ENCODE measurements at regions not wholly inside any gene's neighbourhood (a gene's known extent, or its start where the extent isn't known, plus 50 kb on each side); places are given as distances from the start of the nearest gene placed in this dataset.

GRCh38 chr5:87608385-87608784 lies 195.7 kb upstream of the CCNH start:
- no peak for TF ChIP-seq CTCF (IDR thresholded peaks at IDR 0.05)
- ATAC-seq (ENCODE audit: insufficient number of reproducible peaks, low FRiP score, low read depth), result no peak

GRCh38 chr5:87605663-87606062 lies 192.9 kb upstream of the CCNH start:
- H3K27me3 ChIP-seq (replicated peaks; ENCODE audit: insufficient read depth), result no peaks in the 10 kb centered on the region
- H3K36me3 ChIP-seq, result no peaks in the 10 kb centered on the region
- H3K27ac ChIP-seq, result no peak overlapping the region
- TF ChIP-seq CTCF (IDR thresholded peaks at IDR 0.05), result no peak
- H3K9me3 ChIP-seq, result no peaks in the 10 kb centered on the region
- H3K4me3 ChIP-seq, result no peak overlapping the region
- DNase-seq (ENCODE audit: low spot score) (no peak), ATAC-seq (ENCODE audit: insufficient number of reproducible peaks, low FRiP score, low read depth) (no peak)
- no peaks in the 10 kb centered on the region for H3K4me1 ChIP-seq (ENCODE audit: control insufficient read depth in 1 of 2, low read depth in 2 of 2)

More at GRCh38 chr5:87608385-87608784, 195.7 kb upstream of the CCNH start:
- Histone ChIP-seq H3K4me3 (no peak overlapping the region), H3K36me3 (no peaks in the 10 kb centered on the region), H3K9me3 (no peaks in the 10 kb centered on the region), H3K4me1 (ENCODE audit: control insufficient read depth in 1 of 2, low read depth in 2 of 2) (no peaks in the 10 kb centered on the region), H3K27ac (no peak overlapping the region), H3K27me3 (replicated peaks; ENCODE audit: insufficient read depth) (no peaks in the 10 kb centered on the region)
- DNase-seq (ENCODE audit: low spot score), result no peak

GRCh38 chr5:87599778-87600177 lies 187.0 kb upstream of the CCNH start:
- no peak for DNase-seq (ENCODE audit: low spot score)
- ATAC-seq (ENCODE audit: insufficient number of reproducible peaks, low FRiP score, low read depth), result no peak
- H3K9me3 ChIP-seq, result no peaks in the 10 kb centered on the region

GRCh38 chr5:87598460-87598859 lies 185.7 kb upstream of the CCNH start:
- Histone ChIP-seq H3K4me1 (ENCODE audit: control insufficient read depth in 1 of 2, low read depth in 2 of 2) (no peaks in the 10 kb centered on the region), H3K27ac (no peak overlapping the region), H3K4me3 (no peak overlapping the region), H3K9me3 (no peaks in the 10 kb centered on the region), H3K27me3 (replicated peaks; ENCODE audit: insufficient read depth) (no peaks in the 10 kb centered on the region), H3K36me3 (no peaks in the 10 kb centered on the region)
- DNase-seq (ENCODE audit: low spot score) (no peak), ATAC-seq (ENCODE audit: insufficient number of reproducible peaks, low FRiP score, low read depth) (no peak)
- no peak for TF ChIP-seq CTCF (IDR thresholded peaks at IDR 0.05)

More at GRCh38 chr5:87599778-87600177, 187.0 kb upstream of the CCNH start:
- H3K36me3 ChIP-seq, result no peaks in the 10 kb centered on the region
- no peak for TF ChIP-seq CTCF (IDR thresholded peaks at IDR 0.05)
- H3K27me3 ChIP-seq (replicated peaks; ENCODE audit: insufficient read depth), result no peaks in the 10 kb centered on the region
- no peaks in the 10 kb centered on the region for H3K4me1 ChIP-seq (ENCODE audit: control insufficient read depth in 1 of 2, low read depth in 2 of 2)
- no peak overlapping the region for H3K4me3 ChIP-seq
- H3K27ac ChIP-seq, result no peak overlapping the region

- Histone ChIP-seq H3K27ac (no peak overlapping the region), H3K9me3 (no peaks in the 10 kb centered on the region), H3K36me3 (no peaks in the 10 kb centered on the region), H3K4me3 (no peak overlapping the region), H3K27me3 (replicated peaks; ENCODE audit: insufficient read depth) (no peaks in the 10 kb centered on the region), H3K4me1 (ENCODE audit: control insufficient read depth in 1 of 2, low read depth in 2 of 2) (no peaks in the 10 kb centered on the region)
- TF ChIP-seq CTCF (IDR thresholded peaks at IDR 0.05), result no peak
- DNase-seq (ENCODE audit: low spot score) (no peak), ATAC-seq (ENCODE audit: insufficient number of reproducible peaks, low FRiP score, low read depth) (no peak)
These were observed 181.8 kb upstream of the CCNH start for GRCh38 chr5:87594566-87594965.

Data from thoracic aorta (tissue), 2 donors.